Activated CD8-positive, alpha-beta T cell treated with anti-CD3 and anti-CD28 coated beads for 36 hours (primary cell): ENCODE measurements at regions not wholly inside any gene's neighbourhood (a gene's known extent, or its start where the extent isn't known, plus 50 kb on each side); places are given as distances from the start of the nearest gene placed in this dataset.

Experiments
- ATAC-seq: fragments of 200-7000 bp; cut with Tn5 transposase; one replicate; pipeline ENCODE4 v1.10.0; 2021; ENCODE audit warnings: mild to moderate bottlenecking, moderate library complexity
- CTCF ChIA-PET: fragments of 350-600 bp; sonication (Branson Sonifier 250); formaldehyde crosslinking; loops from one replicate; lab custom pipeline; 2021; ENCODE audit warnings: antibody characterized with exemption; lab: Charles Lee
- POLR2A ChIA-PET: fragments of 350-600 bp; sonication (Branson Sonifier 250); formaldehyde crosslinking; loops from one replicate; lab custom pipeline; 2021; ENCODE audit warnings: antibody characterized with exemption; lab: Charles Lee
- DNase-seq: peaks from one replicate; pipeline ENCODE4 v3.0.0-alpha.2; 2020
- H3K27ac Mint-ChIP-seq: one replicate; pipeline ENCODE4 v1.8.0; 2021; ENCODE audit warnings: mild to moderate bottlenecking, mixed read lengths
- H3K27me3 Mint-ChIP-seq: one replicate; pipeline ENCODE4 v1.8.0; 2021; ENCODE audit warnings: mixed read lengths
- H3K36me3 Mint-ChIP-seq: one replicate; pipeline ENCODE4 v1.8.0; 2021; ENCODE audit warnings: low read depth, mixed read lengths
- H3K4me1 Mint-ChIP-seq: one replicate; pipeline ENCODE4 v1.8.0; 2021; ENCODE audit warnings: low read depth, mixed read lengths
- H3K4me3 Mint-ChIP-seq: one replicate; pipeline ENCODE4 v1.8.0; 2021; ENCODE audit warnings: mild to moderate bottlenecking, moderate library complexity, mixed read lengths
- H3K9me3 Mint-ChIP-seq: one replicate; pipeline ENCODE4 v1.8.0; 2021; ENCODE audit warnings: mixed read lengths
- CTCF ChIP-seq: fragments of 200-600 bp; IDR thresholded peaks from one replicate; pipeline ENCODE4 v1.8.0; 2022; ENCODE audit warnings: antibody characterized with exemption, mild to moderate bottlenecking
- intact Hi-C: fragments of 100-400 bp; cut with micrococcal nuclease; formaldehyde crosslinking; loops from one replicate; pipeline ENCODE4 v1.10.0; 2022

- no peaks in the 10 kb centered on the region for H3K9me3 Mint-ChIP-seq
- H3K27ac Mint-ChIP-seq, result no peak overlapping the region
- ATAC-seq (no peak), DNase-seq (no peak)
- intact Hi-C loops, result no loop called here
- no peaks in the 10 kb centered on the region for H3K27me3 Mint-ChIP-seq
- no peak overlapping the region for H3K4me3 Mint-ChIP-seq
- H3K36me3 Mint-ChIP-seq, result no peaks in the 10 kb centered on the region
- no peaks in the 10 kb centered on the region for H3K4me1 Mint-ChIP-seq
- ChIA-PET CTCF (no interaction called here), POLR2A (no interaction called here)
- TF ChIP-seq CTCF, result no peak
These were observed 183.8 kb downstream of the DAD1 start for GRCh38 chr14:22405201-22405600.

- CTCF ChIA-PET, result no interaction called here
- H3K9me3 Mint-ChIP-seq, result no peaks in the 10 kb centered on the region
- DNase-seq (no peak), ATAC-seq (no peak)
- H3K4me1 Mint-ChIP-seq, result no peaks in the 10 kb centered on the region
- intact Hi-C loops, result no loop called here
- TF ChIP-seq CTCF, result no peak
- no peak overlapping the region for H3K27ac Mint-ChIP-seq
- no peak overlapping the region for H3K4me3 Mint-ChIP-seq
- H3K36me3 Mint-ChIP-seq, result no peaks in the 10 kb centered on the region
- no peaks in the 10 kb centered on the region for H3K27me3 Mint-ChIP-seq
- POLR2A ChIA-PET, result no interaction called here
These were observed 185.7 kb downstream of the DAD1 start for GRCh38 chr14:22403296-22403695.

GRCh38 chr14:22400655-22401259 lies 188.3 kb downstream of the DAD1 start:
- Mint-ChIP-seq H3K27me3 (no peaks in the 10 kb centered on the region), H3K9me3 (no peaks in the 10 kb centered on the region), H3K27ac (no peak overlapping the region), H3K36me3 (no peaks in the 10 kb centered on the region), H3K4me1 (no peaks in the 10 kb centered on the region), H3K4me3 (no peak overlapping the region)
- DNase-seq (no peak), ATAC-seq (no peak)
- ChIA-PET POLR2A (no interaction called here), CTCF (no interaction called here)
- no peak for TF ChIP-seq CTCF
- intact Hi-C loops, result no loop called here

- DNase-seq (no peak), ATAC-seq (no peak)
- intact Hi-C loops, result no loop called here
- no peak overlapping the region for H3K27ac Mint-ChIP-seq
- ChIA-PET POLR2A (no interaction called here), CTCF (no interaction called here)
- no peak for TF ChIP-seq CTCF
- H3K4me1 Mint-ChIP-seq, result no peaks in the 10 kb centered on the region
- no peak overlapping the region for H3K4me3 Mint-ChIP-seq
- H3K9me3 Mint-ChIP-seq, result no peaks in the 10 kb centered on the region
- H3K27me3 Mint-ChIP-seq, result no peaks in the 10 kb centered on the region
- H3K36me3 Mint-ChIP-seq, result no peaks in the 10 kb centered on the region
These were observed 189.2 kb downstream of the DAD1 start for GRCh38 chr14:22399776-22400175.

GRCh38 chr14:22397221-22397737 lies 191.7 kb downstream of the DAD1 start:
- Mint-ChIP-seq H3K4me3 (no peak overlapping the region), H3K4me1 (no peaks in the 10 kb centered on the region), H3K36me3 (no peaks in the 10 kb centered on the region), H3K27ac (no peak overlapping the region), H3K27me3 (no peaks in the 10 kb centered on the region), H3K9me3 (no peaks in the 10 kb centered on the region)
- no peak for TF ChIP-seq CTCF
- intact Hi-C loops, result no loop called here
- ATAC-seq (no peak), DNase-seq (no peak)
- ChIA-PET POLR2A (no interaction called here), CTCF (no interaction called here)
